HEK293 (cell line): ENCODE measurements at regions not wholly inside any gene's neighbourhood (a gene's known extent, or its start where the extent isn't known, plus 50 kb on each side); places are given as distances from the start of the nearest gene placed in this dataset.

Experiments
- CTCF ChIP-seq: fragments of 450-650 bp; formaldehyde crosslinking; IDR thresholded peaks from 2 replicates; pipeline ENCODE4 v1.5.1; 2016; ENCODE audit warnings: missing biosample characterization, missing genetic modification characterization
- OSR2 ChIP-seq: fragments of 450-650 bp; formaldehyde crosslinking; IDR thresholded peaks from 2 replicates; pipeline ENCODE4 v1.5.1; 2016; ENCODE audit warnings: missing biosample characterization, missing genetic modification characterization
- PBX3 ChIP-seq: sonication (generic); formaldehyde crosslinking; IDR thresholded peaks from 2 replicates; pipeline ENCODE4 v1.8.1; 2022; ENCODE audit warnings: mild to moderate bottlenecking, moderate library complexity, missing genetic modification reagents
- ZNF623 ChIP-seq: fragments of 450-650 bp; formaldehyde crosslinking; IDR thresholded peaks from 2 replicates; pipeline ENCODE4 v1.5.1; 2016; ENCODE audit warnings: missing biosample characterization, missing genetic modification characterization
- ZNF692 ChIP-seq: fragments of 450-650 bp; formaldehyde crosslinking; IDR thresholded peaks from 2 replicates; pipeline ENCODE4 v1.5.1; 2016; ENCODE audit warnings: missing biosample characterization, missing genetic modification characterization
- ZNF777 ChIP-seq: fragments of 450-650 bp; formaldehyde crosslinking; IDR thresholded peaks from 2 replicates; pipeline ENCODE4 v1.5.1; 2017; ENCODE audit warnings: missing biosample characterization, missing genetic modification characterization, borderline replicate concordance

GRCh38 chr14:59103396-59103795 lies 85.1 kb upstream of the DAAM1 start:
- TF ChIP-seq PBX3 (CRISPR knock-in tag), result no peak
- no peak for TF ChIP-seq ZNF623 (tag by site-specific recombination)
- no peak for TF ChIP-seq CTCF (tag by site-specific recombination)
- TF ChIP-seq OSR2 (tag by site-specific recombination), result no peak
- TF ChIP-seq ZNF777 (tag by site-specific recombination), result no peak
- no peak for TF ChIP-seq ZNF692 (tag by site-specific recombination)
